H1 (cell line): ENCODE measurements at regions not wholly inside any gene's neighbourhood (a gene's known extent, or its start where the extent isn't known, plus 50 kb on each side); places are given as distances from the start of the nearest gene placed in this dataset.

Experiments
- CTCF ChIA-PET: fragments of 300-600 bp; sonication (Branson Sonifier 250); formaldehyde crosslinking; loops from one replicate; lab custom pipeline; 2021; ENCODE audit not compliant: partially characterized antibody; lab: Charles Lee
- POLR2A ChIA-PET: fragments of 300-600 bp; sonication (Branson Sonifier 250); formaldehyde crosslinking; loops from one replicate; lab custom pipeline; 2021; ENCODE audit warnings: inconsistent platforms; ENCODE audit not compliant: partially characterized antibody; lab: Charles Lee
- DNase-seq, 2 experiments: peaks; one replicate each; pipeline versions ENCODE4 v3.0.0 to v3.0.0-alpha.2; 2010 to 2022; ENCODE audit warnings: low spot score in 2 of 2, low read depth in 1 of 2, mixed read lengths in 1 of 2
- FAIRE-seq: peaks from 2 replicates; lab custom pipeline; 2011; peaks lifted over from hg19 to GRCh38; lab: Jason Lieb, UNC
- H2AFZ ChIP-seq: 2 replicates; pipeline ENCODE4 v1.8.1; 2012; ENCODE audit warnings: low read length, inconsistent platforms
- H2AK5ac ChIP-seq: 2 replicates; pipeline ENCODE4 v1.6.1; 2013; ENCODE audit warnings: low read depth, low read length
- H2BK120ac ChIP-seq: replicated peaks from 2 replicates; pipeline ENCODE3; 2013; ENCODE audit warnings: low read depth, low read length, inconsistent platforms
- H2BK12ac ChIP-seq: 2 replicates; pipeline ENCODE4 v1.6.1; 2013; ENCODE audit warnings: low read depth, low read length
- H2BK15ac ChIP-seq: 2 replicates; pipeline ENCODE4 v1.6.1; 2013; ENCODE audit warnings: low read length
- H2BK20ac ChIP-seq: 2 replicates; pipeline ENCODE4 v1.6.1; 2013; ENCODE audit warnings: low read length
- H2BK5ac ChIP-seq: 2 replicates; pipeline ENCODE4 v1.6.1; 2013; ENCODE audit warnings: low read depth, low read length
- H3K14ac ChIP-seq: 2 replicates; pipeline ENCODE4 v1.6.1; 2013; ENCODE audit warnings: inconsistent platforms; ENCODE audit not compliant: insufficient read length
- H3K18ac ChIP-seq: 2 replicates; pipeline ENCODE4 v1.6.1; 2013; ENCODE audit warnings: low read length; ENCODE audit errors: extremely low read depth
- H3K23ac ChIP-seq: 2 replicates; pipeline ENCODE4 v1.6.1; 2013; ENCODE audit warnings: inconsistent platforms; ENCODE audit not compliant: insufficient read length
- H3K23me2 ChIP-seq: 2 replicates; pipeline ENCODE4 v1.6.1; 2013; ENCODE audit warnings: low read depth, low read length
- H3K27ac ChIP-seq: 2 replicates; pipeline ENCODE4 v1.6.1; 2011; ENCODE audit warnings: low read depth, low read length, inconsistent platforms
- H3K27me3 ChIP-seq, 4 experiments: replicated peaks in 1 of 4; 1 replicate in 1 of 4; 2 replicates in 3 of 4; pipeline versions ENCODE4 v1.6.1 to v1.8.1; 2011 to 2013; ENCODE audit warnings: low read length in 3 of 4, mild to moderate bottlenecking in 3 of 4, inconsistent platforms in 2 of 4, mixed read lengths in 2 of 4, moderate library complexity in 1 of 4; ENCODE audit not compliant: control insufficient read depth in 3 of 4, insufficient read depth in 3 of 4; ENCODE audit errors: extremely low read depth in 1 of 4
- H3K36me3 ChIP-seq, 4 experiments: 2 replicates each; pipeline versions ENCODE4 v1.6.1 to v1.8.1; 2011 to 2013; ENCODE audit warnings: mild to moderate bottlenecking in 4 of 4, low read length in 3 of 4, moderate library complexity in 2 of 4, control low read depth in 1 of 4, inconsistent platforms in 1 of 4; ENCODE audit not compliant: insufficient read depth in 4 of 4, control insufficient read depth in 2 of 4
- H3K4ac ChIP-seq: replicated peaks from 2 replicates; pipeline ENCODE3; 2013; ENCODE audit warnings: low read length, low read depth, mixed read lengths, inconsistent platforms; ENCODE audit not compliant: insufficient read length
- H3K4me1 ChIP-seq, 4 experiments: replicated peaks in 1 of 4; 1 replicate in 1 of 4; 2 replicates in 3 of 4; pipeline versions ENCODE4 v1.6.1 to v1.8.1; 2011 to 2013; ENCODE audit warnings: low read length in 3 of 4, inconsistent platforms in 2 of 4, mixed read lengths in 1 of 4; ENCODE audit not compliant: insufficient read depth in 4 of 4, control insufficient read depth in 3 of 4
- H3K4me2 ChIP-seq, 2 experiments: 2 replicates each; pipeline versions ENCODE4 v1.6.1 to v1.8.1; 2011 to 2013; ENCODE audit warnings: low read depth in 2 of 2, low read length in 2 of 2, control low read depth in 1 of 2, inconsistent platforms in 1 of 2, mild to moderate bottlenecking in 1 of 2; ENCODE audit not compliant: insufficient read depth in 1 of 2
- H3K4me3 ChIP-seq, 4 experiments: fragments of 200-600, 300-600 bp in 1 of 4; sonication (generic), shearing (Covaris generic), sonication (Bioruptor Twin) in 1 of 4; 2 replicates each; pipeline versions ENCODE4 v1.5.1 to v1.8.1; 2011 to 2016; ENCODE audit warnings: low read length in 4 of 4, low read depth in 3 of 4, control low read depth in 2 of 4, inconsistent platforms in 2 of 4, mild to moderate bottlenecking in 2 of 4, mixed read lengths in 1 of 4, moderate library complexity in 1 of 4; ENCODE audit not compliant: insufficient read depth in 2 of 4; ENCODE audit errors: extremely low read depth in 1 of 4
- H3K56ac ChIP-seq: replicated peaks from 2 replicates; pipeline ENCODE3; 2013; ENCODE audit warnings: low read depth, mild to moderate bottlenecking, mixed read lengths, low read length, inconsistent platforms; ENCODE audit not compliant: insufficient read length
- H3K79me1 ChIP-seq: 2 replicates; pipeline ENCODE4 v1.6.1; 2013; ENCODE audit warnings: low read depth, low read length, control low read depth
- H3K79me2 ChIP-seq, 2 experiments: 2 replicates each; pipeline versions ENCODE4 v1.6.1 to v1.8.1; 2012 to 2013; ENCODE audit warnings: low read length in 2 of 2, mild to moderate bottlenecking in 2 of 2, inconsistent platforms in 1 of 2; ENCODE audit not compliant: insufficient read depth in 2 of 2, control insufficient read depth in 1 of 2
- H3K9ac ChIP-seq, 4 experiments: replicated peaks in 1 of 4; 1 replicate in 1 of 4; 2 replicates in 3 of 4; pipeline versions ENCODE4 v1.6.1 to v1.8.1; 2011 to 2013; ENCODE audit warnings: low read depth in 3 of 4, low read length in 3 of 4, control low read depth in 2 of 4, mild to moderate bottlenecking in 2 of 4, moderate library complexity in 2 of 4, inconsistent platforms in 1 of 4; ENCODE audit errors: extremely low read depth in 1 of 4
- H3K9me3 ChIP-seq, 2 experiments: 2 replicates each; pipeline versions ENCODE4 v1.6.1 to v1.8.1; 2012 to 2013; ENCODE audit warnings: mild to moderate bottlenecking in 2 of 2, moderate library complexity in 2 of 2, control low read depth in 1 of 2, inconsistent platforms in 1 of 2, low read depth in 1 of 2, low read length in 1 of 2, mixed read lengths in 1 of 2; ENCODE audit not compliant: insufficient read depth in 2 of 2
- H4K20me1 ChIP-seq, 2 experiments: replicated peaks in 1 of 2; 2 replicates each; pipeline versions ENCODE3 to v1.8.1; 2011 to 2013; ENCODE audit warnings: inconsistent platforms in 2 of 2, low read length in 2 of 2, mild to moderate bottlenecking in 1 of 2; ENCODE audit not compliant: insufficient read depth in 2 of 2, control insufficient read depth in 1 of 2
- H4K5ac ChIP-seq: 2 replicates; pipeline ENCODE4 v1.6.1; 2013; ENCODE audit warnings: low read length, low read depth, mixed read lengths, inconsistent platforms; ENCODE audit not compliant: insufficient read length
- H4K8ac ChIP-seq: 2 replicates; pipeline ENCODE4 v1.8.0; 2013; ENCODE audit warnings: mild to moderate bottlenecking, moderate library complexity, low read length, inconsistent platforms; ENCODE audit not compliant: insufficient read depth; ENCODE audit errors: extremely low read depth
- H4K91ac ChIP-seq: replicated peaks from 2 replicates; pipeline ENCODE3; 2013; ENCODE audit warnings: low read length, mixed read lengths, inconsistent platforms; ENCODE audit not compliant: insufficient read length
- ATF3 ChIP-seq: IDR thresholded peaks from 2 replicates; pipeline ENCODE4 v1.6.1; 2011; ENCODE audit warnings: low read depth, mild to moderate bottlenecking, low read length; ENCODE audit not compliant: insufficient read depth
- CEBPB ChIP-seq: IDR thresholded peaks from 2 replicates; pipeline ENCODE4 v1.6.1; 2012; ENCODE audit warnings: low read depth, low read length
- FOSL1 ChIP-seq: IDR thresholded peaks from 2 replicates; pipeline ENCODE4 v1.6.1; 2011; ENCODE audit warnings: mild to moderate bottlenecking, low read depth, low read length, moderate library complexity; ENCODE audit not compliant: insufficient read depth
- HDAC6 ChIP-seq: IDR thresholded peaks from one replicate; pipeline ENCODE4 v1.7.1; 2012; ENCODE audit warnings: low read depth, mild to moderate bottlenecking, inconsistent platforms, low read length, moderate library complexity
- KDM1A ChIP-seq: fragments of 200-600, 300-600 bp; sonication (generic); IDR thresholded peaks from 2 replicates; pipeline ENCODE4 v1.7.1; 2016; ENCODE audit warnings: mild to moderate bottlenecking, low read length, borderline replicate concordance
- RNF2 ChIP-seq: fragments of 200-900, 300-1000 bp; sonication (generic); IDR thresholded peaks from 2 replicates; pipeline ENCODE4 v1.7.1; 2016; ENCODE audit warnings: borderline replicate concordance, low read depth, mild to moderate bottlenecking, antibody characterized with exemption, low read length; ENCODE audit not compliant: poor library complexity, severe bottlenecking; ENCODE audit errors: missing control alignments
- SP1 ChIP-seq: IDR thresholded peaks from 2 replicates; pipeline ENCODE4 v1.6.1; 2011; ENCODE audit warnings: low read depth, low read length
- SRF ChIP-seq: IDR thresholded peaks from 2 replicates; pipeline ENCODE4 v1.6.1; 2011; ENCODE audit warnings: mild to moderate bottlenecking, low read depth, low read length, moderate library complexity
- SUZ12 ChIP-seq: fragments of 200-600 bp; sonication (generic); IDR thresholded peaks from 2 replicates; pipeline ENCODE4 v1.6.1; 2012; ENCODE audit warnings: mild to moderate bottlenecking, inconsistent platforms, low read length, moderate library complexity, mixed read lengths
- TAF7 ChIP-seq: optimal IDR thresholded peaks from 2 replicates; pipeline ENCODE3; 2011; ENCODE audit warnings: low read depth, mild to moderate bottlenecking, inconsistent platforms, low read length, moderate library complexity, borderline replicate concordance
- TBP ChIP-seq: IDR thresholded peaks from 2 replicates; pipeline ENCODE4 v1.6.1; 2011; ENCODE audit warnings: low read depth, low read length, improper control_type of control experiment
- TEAD4 ChIP-seq: IDR thresholded peaks from 2 replicates; pipeline ENCODE4 v1.6.1; 2012; ENCODE audit warnings: low read depth, low read length, inconsistent platforms, mixed read lengths
- WGBS, 2 experiments: shearing (Covaris generic) in 1 of 2; methylation state at CpG; one replicate each; pipeline versions ENCODE4 v1.1.6 to v1.1.7; 2013 to 2015; ENCODE audit warnings: low lambda C conversion rate in 2 of 2, mixed read lengths in 2 of 2, inconsistent platforms in 1 of 2, low coverage in 1 of 2, missing lambda C conversion rate in 1 of 2; ENCODE audit not compliant: insufficient replicate concordance in 2 of 2, insufficient coverage in 1 of 2, insufficient read length in 1 of 2; ENCODE audit errors: extremely low coverage in 1 of 2, missing lambda C conversion rate in 1 of 2; 5-methylcytosine and 5-hydroxymethylcytosine counted together

GRCh38 chr6:82766476-82766875, 299.2 kb downstream of the UBE3D start:
- no peak overlapping the region for H4K8ac ChIP-seq
- no peaks in the 10 kb centered on the region; a peak in 1 of 8 replicates for H3K36me3 ChIP-seq
- no peak overlapping the region for H2BK20ac ChIP-seq
- peaks cover 0 to 2% (median 0%) of the 10 kb centered on the region in 4 experiments; a peak in 2 of 7 replicates for H3K4me1 ChIP-seq
- no peak for FAIRE-seq
- no peaks in the 10 kb centered on the region; a peak in 1 of 4 replicates for H3K9me3 ChIP-seq
- no peaks in the 10 kb centered on the region for H3K27me3 ChIP-seq
- no peak overlapping the region for H3K14ac ChIP-seq
- H3K79me1 ChIP-seq, result no peaks in the 10 kb centered on the region
- H2BK5ac ChIP-seq, result no peak overlapping the region
- H4K91ac ChIP-seq, result no peak overlapping the region
- ChIA-PET CTCF (interaction anchor here (1.2 kb wide), 1 partner anchor 404 kb away, joined by 3 read pairs; no protein-coding TSS in a partner anchor), POLR2A (no interaction called here)
- H2BK120ac ChIP-seq, result no peak overlapping the region
- H3K18ac ChIP-seq, result no peak overlapping the region
- no peak for DNase-seq
- H3K79me2 ChIP-seq, result no peaks in the 10 kb centered on the region
- TF ChIP-seq SP1 (no peak), TAF7 (no peak), ATF3 (no peak), HDAC6 (no peak), SUZ12 (no peak), TBP (no peak), CEBPB (no peak), RNF2 (no peak), TEAD4 (no peak), SRF (no peak), KDM1A (no peak), FOSL1 (no peak)
- H4K5ac ChIP-seq, result no peak overlapping the region
- no peak overlapping the region for H2BK15ac ChIP-seq
- H3K27ac ChIP-seq, result no peak overlapping the region
- no peak overlapping the region for H3K4me2 ChIP-seq
- H3K4me3 ChIP-seq, result no peak overlapping the region
- no peaks in the 10 kb centered on the region for H4K20me1 ChIP-seq
- no peak overlapping the region for H3K56ac ChIP-seq
- H2AK5ac ChIP-seq, result no peak overlapping the region
- H3K4ac ChIP-seq, result no peak overlapping the region
- no peak overlapping the region for H3K23ac ChIP-seq
- no peaks in the 10 kb centered on the region for H3K23me2 ChIP-seq
- no peak overlapping the region for H2BK12ac ChIP-seq
- H3K9ac ChIP-seq, result no peak overlapping the region
- WGBS, 2 experiments, result 85% methylated on average over 1 of the region's 1 CpG; no CpG with 5 or more reads in 1 of the 2 experiments
- no peak overlapping the region for H2AFZ ChIP-seq
